ENCODE measurements at regions not wholly inside any gene's neighbourhood (a gene's known extent, or its start where the extent isn't known, plus 50 kb on each side); places are given as distances from the start of the nearest gene placed in this dataset.

- Histone ChIP-seq H3K27me3 (ENCODE audit: control insufficient read depth in 3 of 3, insufficient read depth in 3 of 3, low read length in 3 of 3) (no peaks in the 10 kb centered on the region), H3K27ac (ENCODE audit: low read depth in 1 of 3, low read length in 2 of 3) (no peak overlapping the region), H3K36me3 (ENCODE audit: control insufficient read depth in 3 of 3, insufficient read depth in 2 of 3, low read depth in 1 of 3, low read length in 3 of 3) (no peaks in the 10 kb centered on the region), H3K9me3 (ENCODE audit: control insufficient read depth in 2 of 2, insufficient read depth in 1 of 2, low read depth in 1 of 2, low read length in 1 of 2) (peaks cover 2 to 5% of the 10 kb centered on the region in 2 donors), H3K4me1 (ENCODE audit: control insufficient read depth in 3 of 3, insufficient read depth in 2 of 3, low read depth in 1 of 3, low read length in 2 of 3) (no peaks in the 10 kb centered on the region), H3K4me3 (ENCODE audit: low read depth in 1 of 3, low read length in 3 of 3) (no peak overlapping the region)
- FAIRE-seq (no peak), DNase-seq (no peak)
Observed at GRCh38 chr21:22556829-22557228, 1558.6 kb downstream of the NCAM2 start.

- peaks cover 2 to 8% of the 10 kb centered on the region in 2 donors for H3K9me3 ChIP-seq (ENCODE audit: control insufficient read depth in 2 of 2, insufficient read depth in 1 of 2, low read depth in 1 of 2, low read length in 1 of 2)
- no peak overlapping the region for H3K4me3 ChIP-seq (ENCODE audit: low read depth in 1 of 3, low read length in 3 of 3)
- WGBS, 3 donors = 88 to 94% (median 89%) methylated on average over 16 of the region's 16 CpGs
- H3K4me1 ChIP-seq (ENCODE audit: control insufficient read depth in 3 of 3, insufficient read depth in 2 of 3, low read depth in 1 of 3, low read length in 2 of 3) = no peaks in the 10 kb centered on the region
- no peaks in the 10 kb centered on the region for H3K36me3 ChIP-seq (ENCODE audit: control insufficient read depth in 3 of 3, insufficient read depth in 2 of 3, low read depth in 1 of 3, low read length in 3 of 3)
- no peak for FAIRE-seq
- no peak for DNase-seq
- H3K27ac ChIP-seq (ENCODE audit: low read depth in 1 of 3, low read length in 2 of 3) = no peak overlapping the region
- H3K27me3 ChIP-seq (ENCODE audit: control insufficient read depth in 3 of 3, insufficient read depth in 3 of 3, low read length in 3 of 3) = no peaks in the 10 kb centered on the region
Observed at GRCh38 chr21:22561946-22562345, 1563.7 kb downstream of the NCAM2 start.

DNA sequence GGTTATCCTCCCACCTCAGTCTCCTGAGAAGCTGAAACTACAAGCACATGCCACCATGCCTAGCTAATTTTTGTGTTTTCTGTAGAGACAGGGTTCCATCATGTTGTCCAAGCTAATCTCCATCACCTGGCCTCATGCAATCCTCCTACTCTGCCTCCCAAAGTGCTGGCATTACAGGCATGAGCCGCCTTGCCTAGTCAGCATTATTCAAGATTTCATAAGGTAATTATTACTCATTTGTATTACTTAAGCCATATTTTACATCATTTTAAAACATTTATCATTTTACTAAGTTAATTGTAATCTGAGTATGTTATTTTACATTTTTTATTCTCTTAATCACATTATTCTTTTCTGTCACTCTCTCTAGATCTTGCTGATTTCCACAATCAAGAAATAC is 1575.6 kb downstream of the NCAM2 start:
- Histone ChIP-seq H3K9me3 (ENCODE audit: control insufficient read depth in 2 of 2, insufficient read depth in 1 of 2, low read depth in 1 of 2, low read length in 1 of 2) (no peaks in the 10 kb centered on the region), H3K4me1 (ENCODE audit: control insufficient read depth in 3 of 3, insufficient read depth in 2 of 3, low read depth in 1 of 3, low read length in 2 of 3) (no peaks in the 10 kb centered on the region), H3K27me3 (ENCODE audit: control insufficient read depth in 3 of 3, insufficient read depth in 3 of 3, low read length in 3 of 3) (no peaks in the 10 kb centered on the region), H3K27ac (ENCODE audit: low read depth in 1 of 3, low read length in 2 of 3) (no peak overlapping the region), H3K4me3 (ENCODE audit: low read depth in 1 of 3, low read length in 3 of 3) (no peak overlapping the region), H3K36me3 (ENCODE audit: control insufficient read depth in 3 of 3, insufficient read depth in 2 of 3, low read depth in 1 of 3, low read length in 3 of 3) (no peaks in the 10 kb centered on the region)
- WGBS, 3 donors = 87 to 94% (median 93%) methylated on average over 1 of the region's 1 CpG
- DNase-seq = no peak
- no peak for FAIRE-seq

DNA sequence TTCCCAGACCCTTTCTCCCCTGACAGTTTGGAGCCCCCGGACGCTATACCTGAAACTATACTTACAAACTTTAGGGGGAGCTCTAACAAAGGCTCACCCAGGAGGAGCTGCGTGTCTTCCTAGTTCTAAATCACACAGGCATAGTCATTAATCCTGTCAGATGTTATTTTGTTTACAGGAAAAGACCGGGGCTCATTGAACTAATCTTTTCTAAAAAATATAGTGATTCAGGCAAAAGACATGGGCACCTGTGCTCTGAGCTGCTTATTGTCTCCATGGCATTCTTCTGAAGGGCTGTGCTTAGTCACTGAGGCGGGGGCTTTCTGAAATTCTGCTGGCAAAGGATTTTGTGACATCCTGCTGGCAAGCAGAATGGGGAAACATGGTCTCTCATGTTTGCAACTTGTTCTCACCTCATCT is 1577.0 kb downstream of the NCAM2 start:
- H3K36me3 ChIP-seq (ENCODE audit: control insufficient read depth in 3 of 3, insufficient read depth in 2 of 3, low read depth in 1 of 3, low read length in 3 of 3) = no peaks in the 10 kb centered on the region
- FAIRE-seq (no peak), DNase-seq (peak in 1 of 2 donors; percentile 30)
- H3K27ac ChIP-seq (ENCODE audit: low read depth in 1 of 3, low read length in 2 of 3) = no peak overlapping the region
- no peak overlapping the region for H3K4me3 ChIP-seq (ENCODE audit: low read depth in 1 of 3, low read length in 3 of 3)
- 11 to 18% (median 14%) methylated on average over 5 of the region's 5 CpGs for WGBS, 3 donors
- no peaks in the 10 kb centered on the region for H3K4me1 ChIP-seq (ENCODE audit: control insufficient read depth in 3 of 3, insufficient read depth in 2 of 3, low read depth in 1 of 3, low read length in 2 of 3)
- H3K27me3 ChIP-seq (ENCODE audit: control insufficient read depth in 3 of 3, insufficient read depth in 3 of 3, low read length in 3 of 3) = no peaks in the 10 kb centered on the region
- H3K9me3 ChIP-seq (ENCODE audit: control insufficient read depth in 2 of 2, insufficient read depth in 1 of 2, low read depth in 1 of 2, low read length in 1 of 2) = no peaks in the 10 kb centered on the region

DNA sequence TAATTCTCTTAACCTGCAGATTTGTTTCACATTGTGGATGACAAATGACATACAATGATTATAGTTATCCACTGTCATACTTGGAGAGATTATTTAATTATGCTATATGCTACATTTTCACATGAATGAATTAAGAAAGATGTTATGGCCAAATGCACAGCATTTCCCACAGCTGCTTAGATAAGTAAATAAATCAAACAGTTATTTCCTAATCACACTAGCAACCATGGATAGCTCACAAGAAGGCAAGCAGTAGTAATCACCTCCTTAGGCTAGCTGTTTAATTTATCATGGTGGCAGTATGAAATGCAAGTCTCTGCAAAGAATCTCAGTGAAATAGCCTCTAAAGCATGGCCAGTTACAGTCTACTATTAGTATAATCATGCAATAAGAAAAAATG is 1581.5 kb downstream of the NCAM2 start:
- H3K9me3 ChIP-seq (ENCODE audit: control insufficient read depth in 2 of 2, insufficient read depth in 1 of 2, low read depth in 1 of 2, low read length in 1 of 2) = no peaks in the 10 kb centered on the region
- DNase-seq = no peak
- H3K4me3 ChIP-seq (ENCODE audit: low read depth in 1 of 3, low read length in 3 of 3) = no peak overlapping the region
- no peak for FAIRE-seq
- no peak overlapping the region for H3K27ac ChIP-seq (ENCODE audit: low read depth in 1 of 3, low read length in 2 of 3)
- H3K27me3 ChIP-seq (ENCODE audit: control insufficient read depth in 3 of 3, insufficient read depth in 3 of 3, low read length in 3 of 3) = no peaks in the 10 kb centered on the region
- no peaks in the 10 kb centered on the region for H3K4me1 ChIP-seq (ENCODE audit: control insufficient read depth in 3 of 3, insufficient read depth in 2 of 3, low read depth in 1 of 3, low read length in 2 of 3)
- H3K36me3 ChIP-seq (ENCODE audit: control insufficient read depth in 3 of 3, insufficient read depth in 2 of 3, low read depth in 1 of 3, low read length in 3 of 3) = no peaks in the 10 kb centered on the region

DNA sequence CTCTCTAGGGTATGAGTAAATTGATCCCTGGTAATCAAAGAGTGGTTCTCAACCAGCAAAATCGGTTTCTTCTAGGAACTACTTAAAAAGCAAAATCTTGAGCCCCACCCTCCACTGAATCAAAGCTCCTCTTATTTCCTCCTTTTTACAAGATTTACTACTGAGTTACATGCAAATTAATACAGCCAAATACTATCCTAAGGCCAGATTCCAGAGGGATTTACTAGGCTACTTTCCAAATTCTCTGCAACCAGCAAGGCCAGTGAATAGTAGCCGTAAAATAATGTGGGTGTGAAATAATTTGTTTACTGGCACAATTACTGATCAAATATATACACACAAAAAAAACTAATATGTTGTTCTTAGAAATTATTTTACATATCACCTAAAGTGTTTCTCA is 1583.8 kb downstream of the NCAM2 start:
- Histone ChIP-seq H3K4me1 (ENCODE audit: control insufficient read depth in 3 of 3, insufficient read depth in 2 of 3, low read depth in 1 of 3, low read length in 2 of 3) (no peaks in the 10 kb centered on the region), H3K27ac (ENCODE audit: low read depth in 1 of 3, low read length in 2 of 3) (no peak overlapping the region), H3K36me3 (ENCODE audit: control insufficient read depth in 3 of 3, insufficient read depth in 2 of 3, low read depth in 1 of 3, low read length in 3 of 3) (no peaks in the 10 kb centered on the region), H3K4me3 (ENCODE audit: low read depth in 1 of 3, low read length in 3 of 3) (no peak overlapping the region), H3K9me3 (ENCODE audit: control insufficient read depth in 2 of 2, insufficient read depth in 1 of 2, low read depth in 1 of 2, low read length in 1 of 2) (no peaks in the 10 kb centered on the region), H3K27me3 (ENCODE audit: control insufficient read depth in 3 of 3, insufficient read depth in 3 of 3, low read length in 3 of 3) (no peaks in the 10 kb centered on the region)
- 58 to 76% (median 62%) methylated on average over 2 of the region's 2 CpGs for WGBS, 3 donors
- no peak for DNase-seq
- no peak for FAIRE-seq

GRCh38 chr21:22584308-22584707 is 1586.1 kb downstream of the NCAM2 start:
- peaks cover 0 to 2% of the 10 kb centered on the region in 2 donors for H3K9me3 ChIP-seq (ENCODE audit: control insufficient read depth in 2 of 2, insufficient read depth in 1 of 2, low read depth in 1 of 2, low read length in 1 of 2)
- H3K4me3 ChIP-seq (ENCODE audit: low read depth in 1 of 3, low read length in 3 of 3) = no peak overlapping the region
- DNase-seq (no peak), FAIRE-seq (no peak)
- 91 to 95% (median 92%) methylated on average over 5 of the region's 5 CpGs for WGBS, 3 donors
- no peaks in the 10 kb centered on the region for H3K36me3 ChIP-seq (ENCODE audit: control insufficient read depth in 3 of 3, insufficient read depth in 2 of 3, low read depth in 1 of 3, low read length in 3 of 3)
- no peak overlapping the region for H3K27ac ChIP-seq (ENCODE audit: low read depth in 1 of 3, low read length in 2 of 3)
- no peaks in the 10 kb centered on the region for H3K27me3 ChIP-seq (ENCODE audit: control insufficient read depth in 3 of 3, insufficient read depth in 3 of 3, low read length in 3 of 3)
- H3K4me1 ChIP-seq (ENCODE audit: control insufficient read depth in 3 of 3, insufficient read depth in 2 of 3, low read depth in 1 of 3, low read length in 2 of 3) = no peaks in the 10 kb centered on the region

DNA sequence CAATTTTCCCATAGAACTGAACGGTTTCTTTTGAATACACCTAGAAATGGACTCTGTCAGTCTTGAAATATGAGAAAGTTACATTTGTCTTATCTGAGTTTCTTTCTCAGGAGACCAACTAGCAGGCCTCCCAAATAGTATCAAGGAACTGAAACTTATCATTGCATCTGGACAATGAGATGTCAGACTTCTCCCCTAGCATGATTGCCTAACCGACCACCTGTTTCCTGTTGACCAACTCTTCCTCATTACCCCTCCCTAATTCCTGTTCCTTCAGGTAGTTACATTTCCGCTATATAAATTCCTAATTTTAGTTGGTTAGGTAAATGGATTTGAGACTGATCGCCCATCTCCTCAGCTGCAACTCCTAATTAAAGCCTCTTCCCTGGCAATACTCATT is 1587.3 kb downstream of the NCAM2 start:
- 68 to 77% (median 76%) methylated on average over 4 of the region's 4 CpGs for WGBS, 3 donors
- DNase-seq = no peak

GRCh38 chr21:22597660-22598255 is 1599.5 kb downstream of the NCAM2 start:
- Histone ChIP-seq H3K27me3 (ENCODE audit: control insufficient read depth in 3 of 3, insufficient read depth in 3 of 3, low read length in 3 of 3) (no peaks in the 10 kb centered on the region), H3K27ac (ENCODE audit: low read depth in 1 of 3, low read length in 2 of 3) (no peak overlapping the region), H3K9me3 (ENCODE audit: control insufficient read depth in 2 of 2, insufficient read depth in 1 of 2, low read depth in 1 of 2, low read length in 1 of 2) (peaks cover 1 to 12% of the 10 kb centered on the region in 2 donors), H3K4me1 (ENCODE audit: control insufficient read depth in 3 of 3, insufficient read depth in 2 of 3, low read depth in 1 of 3, low read length in 2 of 3) (no peaks in the 10 kb centered on the region), H3K4me3 (ENCODE audit: low read depth in 1 of 3, low read length in 3 of 3) (no peak overlapping the region), H3K36me3 (ENCODE audit: control insufficient read depth in 3 of 3, insufficient read depth in 2 of 3, low read depth in 1 of 3, low read length in 3 of 3) (no peaks in the 10 kb centered on the region)
- WGBS, 3 donors = 88 to 92% (median 88%) methylated on average over 31 of the region's 31 CpGs
- FAIRE-seq (no peak), DNase-seq (no peak)

More for the DNA sequence above, 1587.3 kb downstream of the NCAM2 start:
- H3K4me1 ChIP-seq (ENCODE audit: control insufficient read depth in 3 of 3, insufficient read depth in 2 of 3, low read depth in 1 of 3, low read length in 2 of 3) = no peaks in the 10 kb centered on the region
- no peak overlapping the region for H3K4me3 ChIP-seq (ENCODE audit: low read depth in 1 of 3, low read length in 3 of 3)
- peaks cover 0 to 2% of the 10 kb centered on the region in 2 donors for H3K9me3 ChIP-seq (ENCODE audit: control insufficient read depth in 2 of 2, insufficient read depth in 1 of 2, low read depth in 1 of 2, low read length in 1 of 2)
- no peak overlapping the region for H3K27ac ChIP-seq (ENCODE audit: low read depth in 1 of 3, low read length in 2 of 3)
- no peak for FAIRE-seq
- H3K27me3 ChIP-seq (ENCODE audit: control insufficient read depth in 3 of 3, insufficient read depth in 3 of 3, low read length in 3 of 3) = no peaks in the 10 kb centered on the region
- H3K36me3 ChIP-seq (ENCODE audit: control insufficient read depth in 3 of 3, insufficient read depth in 2 of 3, low read depth in 1 of 3, low read length in 3 of 3) = no peaks in the 10 kb centered on the region

Measured in small intestine (tissue), 7 donors.